Mesothelial cell of epicardium (in vitro differentiated cells): ENCODE measurements at regions not wholly inside any gene's neighbourhood (a gene's known extent, or its start where the extent isn't known, plus 50 kb on each side); places are given as distances from the start of the nearest gene placed in this dataset.
A peak's percentile ranks its signal among the peaks of the same experiment; 100 is the strongest.

Source experiments
- DNase-seq, 2 experiments: peaks; one replicate each; pipeline ENCODE4 v3.0.0; 2021; ENCODE audit warnings: low spot score in 2 of 2; ENCODE audit not compliant: unreplicated experiment in 2 of 2
- H3K27ac Mint-ChIP-seq: 2 replicates; pipeline ENCODE4 v1.8.0; 2021; ENCODE audit warnings: mixed read lengths
- H3K27me3 Mint-ChIP-seq: 2 replicates; pipeline ENCODE4 v1.8.0; 2021; ENCODE audit warnings: low read depth, mixed read lengths
- H3K36me3 Mint-ChIP-seq: 2 replicates; pipeline ENCODE4 v1.8.0; 2021; ENCODE audit warnings: mixed read lengths
- H3K4me1 Mint-ChIP-seq: 2 replicates; pipeline ENCODE4 v1.8.0; 2021; ENCODE audit warnings: mixed read lengths
- H3K4me3 Mint-ChIP-seq: 2 replicates; pipeline ENCODE4 v1.8.0; 2021; ENCODE audit warnings: mild to moderate bottlenecking, moderate library complexity, mixed read lengths
- H3K9me3 Mint-ChIP-seq: 2 replicates; pipeline ENCODE4 v1.8.0; 2021; ENCODE audit warnings: mixed read lengths
- TF ChIP-seq, protein P1 (sequence below): fragments of 200-600 bp; sonication (generic); IDR thresholded peaks from one replicate; pipeline ENCODE4 v1.5.0; 2021; ENCODE audit warnings: antibody characterized with exemption; ENCODE audit not compliant: unreplicated experiment

- H3K27me3 Mint-ChIP-seq = peaks cover 19% of the 10 kb centered on the region
- H3K4me1 Mint-ChIP-seq = peaks cover 28% of the 10 kb centered on the region
- H3K9me3 Mint-ChIP-seq = no peaks in the 10 kb centered on the region
- H3K27ac Mint-ChIP-seq = no peak overlapping the region
- TF ChIP-seq, protein P1, sequence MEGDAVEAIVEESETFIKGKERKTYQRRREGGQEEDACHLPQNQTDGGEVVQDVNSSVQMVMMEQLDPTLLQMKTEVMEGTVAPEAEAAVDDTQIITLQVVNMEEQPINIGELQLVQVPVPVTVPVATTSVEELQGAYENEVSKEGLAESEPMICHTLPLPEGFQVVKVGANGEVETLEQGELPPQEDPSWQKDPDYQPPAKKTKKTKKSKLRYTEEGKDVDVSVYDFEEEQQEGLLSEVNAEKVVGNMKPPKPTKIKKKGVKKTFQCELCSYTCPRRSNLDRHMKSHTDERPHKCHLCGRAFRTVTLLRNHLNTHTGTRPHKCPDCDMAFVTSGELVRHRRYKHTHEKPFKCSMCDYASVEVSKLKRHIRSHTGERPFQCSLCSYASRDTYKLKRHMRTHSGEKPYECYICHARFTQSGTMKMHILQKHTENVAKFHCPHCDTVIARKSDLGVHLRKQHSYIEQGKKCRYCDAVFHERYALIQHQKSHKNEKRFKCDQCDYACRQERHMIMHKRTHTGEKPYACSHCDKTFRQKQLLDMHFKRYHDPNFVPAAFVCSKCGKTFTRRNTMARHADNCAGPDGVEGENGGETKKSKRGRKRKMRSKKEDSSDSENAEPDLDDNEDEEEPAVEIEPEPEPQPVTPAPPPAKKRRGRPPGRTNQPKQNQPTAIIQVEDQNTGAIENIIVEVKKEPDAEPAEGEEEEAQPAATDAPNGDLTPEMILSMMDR = no peak
- H3K4me3 Mint-ChIP-seq = no peak overlapping the region
- no peaks in the 10 kb centered on the region for H3K36me3 Mint-ChIP-seq
- peak in 1 of 2 experiments; percentile 21 for DNase-seq
These were observed 50.3 kb upstream of the ATP11A start for GRCh38 chr13:112639521-112639920.

- Mint-ChIP-seq H3K36me3 (no peaks in the 10 kb centered on the region), H3K27ac (no peak overlapping the region), H3K27me3 (peaks cover 19% of the 10 kb centered on the region), H3K9me3 (no peaks in the 10 kb centered on the region), H3K4me3 (no peak overlapping the region), H3K4me1 (peaks cover 28% of the 10 kb centered on the region)
- TF ChIP-seq, protein P1 = no peak
- no peak for DNase-seq
These were observed 50.9 kb upstream of the ATP11A start for GRCh38 chr13:112638919-112639318.

GRCh38 chr13:112638157-112638750 lies 50.3 kb upstream of the TUBGCP3 start:
- TF ChIP-seq, protein P1 = no peak

More at GRCh38 chr13:112638157-112638750, 50.3 kb upstream of the TUBGCP3 start:
- peaks cover 21% of the 10 kb centered on the region for H3K27me3 Mint-ChIP-seq
- no peaks in the 10 kb centered on the region for H3K9me3 Mint-ChIP-seq
- no peaks in the 10 kb centered on the region for H3K36me3 Mint-ChIP-seq
- H3K27ac Mint-ChIP-seq = no peak overlapping the region
- H3K4me1 Mint-ChIP-seq = peaks cover 28% of the 10 kb centered on the region
- peak in 1 of 2 experiments; percentile 26 for DNase-seq
- H3K4me3 Mint-ChIP-seq = no peak overlapping the region
